Neural crest cell (in vitro differentiated cells): ENCODE measurements at regions not wholly inside any gene's neighbourhood (a gene's known extent, or its start where the extent isn't known, plus 50 kb on each side); places are given as distances from the start of the nearest gene placed in this dataset.
A peak's percentile ranks its signal among the peaks of the same experiment; 100 is the strongest.

Experiments used
- DNase-seq: peaks from one replicate; pipeline ENCODE4 v3.0.0; 2021; ENCODE audit warnings: low read depth, mixed read lengths, low spot score
- H3K27ac Mint-ChIP-seq: one replicate; pipeline ENCODE4 v1.8.0; 2021; ENCODE audit warnings: mild to moderate bottlenecking, mixed read lengths; ENCODE audit not compliant: unreplicated experiment
- H3K27me3 Mint-ChIP-seq: 2 replicates; pipeline ENCODE4 v1.8.0; 2021; ENCODE audit warnings: low read depth, mild to moderate bottlenecking, mixed read lengths
- H3K36me3 Mint-ChIP-seq: 2 replicates; pipeline ENCODE4 v1.8.0; 2021; ENCODE audit warnings: low read depth, mild to moderate bottlenecking, mixed read lengths
- H3K4me1 Mint-ChIP-seq: 2 replicates; pipeline ENCODE4 v1.8.0; 2021; ENCODE audit warnings: mixed read lengths
- H3K4me3 Mint-ChIP-seq: one replicate; pipeline ENCODE4 v1.8.0; 2021; ENCODE audit warnings: mild to moderate bottlenecking, mixed read lengths
- H3K9me3 Mint-ChIP-seq: 2 replicates; pipeline ENCODE4 v1.8.0; 2021; ENCODE audit warnings: mixed read lengths
- CTCF ChIP-seq: fragments of 200-600 bp; sonication (generic); conservative IDR thresholded peaks from 2 replicates; pipeline ENCODE4 v1.5.0; 2021; ENCODE audit warnings: antibody characterized with exemption, mild to moderate bottlenecking

GRCh38 chr12:28700161-28700560, 448.9 kb upstream of the FAR2 start:
- no peak for TF ChIP-seq CTCF
- Mint-ChIP-seq H3K4me3 (no peak overlapping the region), H3K36me3 (no peaks in the 10 kb centered on the region), H3K27ac (no peak overlapping the region), H3K4me1 (no peaks in the 10 kb centered on the region), H3K27me3 (no peaks in the 10 kb centered on the region), H3K9me3 (no peaks in the 10 kb centered on the region)
- no peak for DNase-seq

- Mint-ChIP-seq H3K4me3 (no peak overlapping the region), H3K4me1 (no peaks in the 10 kb centered on the region), H3K9me3 (no peaks in the 10 kb centered on the region), H3K27ac (no peak overlapping the region), H3K36me3 (no peaks in the 10 kb centered on the region), H3K27me3 (no peaks in the 10 kb centered on the region)
- no peak for DNase-seq
- TF ChIP-seq CTCF, result no peak
These were observed 444.5 kb upstream of the FAR2 start for GRCh38 chr12:28704477-28705169.

- TF ChIP-seq CTCF, result no peak
- no peak for DNase-seq
- no peaks in the 10 kb centered on the region for H3K27me3 Mint-ChIP-seq
- H3K4me1 Mint-ChIP-seq, result no peaks in the 10 kb centered on the region
- H3K9me3 Mint-ChIP-seq, result no peaks in the 10 kb centered on the region
- no peaks in the 10 kb centered on the region for H3K36me3 Mint-ChIP-seq
- no peak overlapping the region for H3K27ac Mint-ChIP-seq
- H3K4me3 Mint-ChIP-seq, result no peak overlapping the region
These were observed 440.1 kb upstream of the FAR2 start for GRCh38 chr12:28708918-28709371.

- H3K36me3 Mint-ChIP-seq, result no peaks in the 10 kb centered on the region
- H3K4me1 Mint-ChIP-seq, result no peaks in the 10 kb centered on the region
- H3K27me3 Mint-ChIP-seq, result no peaks in the 10 kb centered on the region
- no peaks in the 10 kb centered on the region for H3K9me3 Mint-ChIP-seq
- DNase-seq, result no peak
- H3K4me3 Mint-ChIP-seq, result no peak overlapping the region
- peak overlapping the region; percentile 71 for H3K27ac Mint-ChIP-seq
- no peak for TF ChIP-seq CTCF
These were observed 438.9 kb upstream of the FAR2 start for GRCh38 chr12:28709986-28710685.

GRCh38 chr12:28710882-28711281, 438.2 kb upstream of the FAR2 start:
- DNase-seq, result no peak
- no peak for TF ChIP-seq CTCF
- Mint-ChIP-seq H3K9me3 (no peaks in the 10 kb centered on the region), H3K36me3 (no peaks in the 10 kb centered on the region), H3K4me3 (no peak overlapping the region), H3K27me3 (no peaks in the 10 kb centered on the region), H3K4me1 (no peaks in the 10 kb centered on the region), H3K27ac (no peak overlapping the region)
